NCI-H2107 treated with DMSO at 0.1 percent for 48 hours (cell line): ENCODE measurements at regions not wholly inside any gene's neighbourhood (a gene's known extent, or its start where the extent isn't known, plus 50 kb on each side); places are given as distances from the start of the nearest gene placed in this dataset.
"Not testable (repeated sequence)": the region's sequence is repeated elsewhere in the genome, so short reads cannot be mapped to it uniquely, and the experiment has no call there.

Source experiments
- DNase-seq: peaks from one replicate; lab custom pipeline; 2025; ENCODE audit not compliant: unreplicated experiment; lab: John Stamatoyannopoulos, UW

DNA sequence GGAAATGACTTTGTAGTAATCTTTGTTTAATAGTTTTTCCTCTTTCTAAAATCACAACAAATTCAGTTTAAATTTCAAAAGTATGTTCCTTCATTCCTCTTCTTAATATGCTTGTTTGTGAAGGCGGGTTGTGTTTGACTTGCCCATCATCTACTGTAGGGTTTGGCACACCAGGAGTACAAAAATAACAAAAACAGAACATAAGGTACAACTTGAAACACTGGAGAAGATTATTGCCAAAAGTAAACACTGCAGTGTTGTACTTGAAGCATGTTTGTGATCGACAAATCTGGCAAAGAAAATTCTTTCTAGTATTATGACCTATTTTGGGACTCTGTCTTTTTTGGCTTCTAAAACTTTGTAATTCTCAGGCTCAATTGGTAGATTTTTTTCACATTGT, 518.6 kb downstream of the SLITRK5 start:
- no peak for DNase-seq

DNA sequence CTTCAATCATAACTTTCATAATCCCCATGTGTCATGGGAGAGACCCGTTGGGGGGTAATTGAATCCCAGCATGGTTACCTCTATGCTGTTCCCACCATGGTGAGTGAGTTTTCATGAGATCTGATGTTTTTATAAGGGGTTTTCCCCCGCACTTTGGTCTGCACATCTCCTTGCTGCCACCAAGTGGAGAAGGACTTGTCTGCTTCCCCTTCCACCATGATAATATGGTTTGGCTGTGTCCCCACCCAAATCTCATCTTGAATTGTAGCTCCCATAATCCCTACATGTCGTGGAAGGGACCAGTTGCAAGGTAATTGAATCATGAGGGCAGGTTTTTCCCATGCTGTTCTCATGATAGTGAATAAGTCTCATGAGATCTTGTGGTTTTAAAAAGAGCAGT, 524.9 kb downstream of the SLITRK5 start:
- DNase-seq: no peak

DNA sequence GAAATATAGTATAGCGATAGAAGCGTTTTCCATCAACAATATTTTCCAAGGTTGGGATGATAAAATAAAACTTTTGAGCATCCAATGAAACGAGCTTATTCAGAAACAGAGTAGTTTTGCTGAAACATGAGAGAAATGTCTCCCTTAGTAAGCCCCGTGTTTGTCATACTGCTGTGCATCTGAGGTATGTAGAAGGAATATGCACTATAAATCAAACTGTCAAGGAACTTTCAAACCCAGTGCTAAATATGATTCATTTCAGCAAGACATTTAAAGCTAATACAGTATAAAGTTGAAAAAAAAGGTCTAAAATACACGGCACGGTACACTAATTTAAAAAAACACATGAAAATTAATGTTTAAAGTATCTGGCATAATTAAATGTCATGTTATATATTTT, 546.2 kb downstream of the SLITRK5 start:
- DNase-seq: no peak

DNA sequence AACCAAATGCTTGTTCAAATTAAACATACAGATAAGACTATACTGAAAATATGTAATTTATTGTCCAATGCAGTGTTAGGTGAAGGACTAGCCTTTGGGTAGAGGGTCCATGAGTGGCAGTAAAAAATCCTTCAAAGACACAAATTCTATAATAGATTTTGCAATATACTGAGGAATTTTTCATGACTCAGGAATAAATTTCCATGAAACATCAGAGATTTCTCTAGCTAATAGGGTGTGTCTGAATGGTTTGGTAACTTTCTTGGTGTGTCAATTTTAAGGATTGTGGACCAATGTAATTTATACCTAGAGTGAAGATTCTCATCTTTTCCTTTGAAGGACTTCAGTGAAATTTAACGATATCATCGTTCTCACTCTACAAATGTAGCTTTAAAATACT, 546.7 kb downstream of the SLITRK5 start:
- DNase-seq: no peak

DNA sequence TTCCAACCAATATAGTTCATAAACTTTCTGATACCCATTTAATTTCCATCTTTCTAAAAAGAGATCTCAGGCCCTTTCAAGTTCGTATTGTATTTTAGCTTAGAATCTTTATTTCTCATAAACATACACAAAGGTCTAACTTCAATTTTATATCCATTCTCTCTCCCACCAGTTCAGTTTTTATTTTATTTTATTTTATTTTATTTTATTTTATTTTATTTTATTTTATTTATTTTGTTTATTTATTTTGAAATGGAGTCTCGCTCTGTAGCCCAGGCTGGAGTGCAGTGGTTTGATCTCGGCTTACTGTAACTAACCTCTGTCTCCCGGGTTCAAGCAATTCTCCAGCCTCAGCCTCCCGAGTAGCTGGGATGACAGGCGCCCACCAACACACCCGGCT, 552.8 kb downstream of the SLITRK5 start:
- DNase-seq: no peak

DNA sequence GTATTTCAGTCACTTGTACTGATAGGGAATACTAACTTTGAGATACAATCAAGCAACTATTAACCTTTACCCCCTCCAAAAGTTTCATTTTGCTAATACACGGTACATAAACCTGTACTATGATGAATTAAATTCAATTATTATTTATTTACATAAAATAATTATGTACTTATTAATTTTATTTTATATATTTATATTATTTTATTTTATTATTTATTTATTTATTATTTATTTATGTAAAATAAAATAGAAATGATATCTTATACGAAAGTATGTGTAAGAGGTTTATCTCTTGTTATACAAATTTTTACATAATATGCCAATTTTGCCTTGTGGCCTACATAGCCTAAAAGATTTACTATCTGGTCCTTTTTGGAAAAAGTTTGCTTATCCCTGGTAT, 564.3 kb downstream of the SLITRK5 start:
- DNase-seq: no peak

DNA sequence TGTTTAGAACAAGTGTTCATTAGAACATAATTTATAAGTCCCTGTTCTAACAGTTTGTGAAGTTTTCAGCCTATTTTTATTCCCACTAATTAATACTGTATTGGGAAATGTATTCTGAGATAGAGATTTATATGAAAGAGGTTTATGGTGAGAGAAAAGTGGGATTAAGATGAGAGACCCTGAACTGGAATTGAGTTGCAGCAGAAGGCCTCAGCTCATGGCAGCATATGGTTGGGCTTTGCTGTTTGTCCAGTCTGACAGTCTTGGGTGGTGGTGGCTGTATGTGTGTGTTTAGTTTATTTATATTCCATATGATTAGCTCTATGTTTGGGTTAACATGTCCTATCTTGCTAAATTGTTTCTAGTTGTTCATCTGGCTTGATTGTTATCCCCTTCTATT, 575.1 kb downstream of the SLITRK5 start:
- no peak for DNase-seq

DNA sequence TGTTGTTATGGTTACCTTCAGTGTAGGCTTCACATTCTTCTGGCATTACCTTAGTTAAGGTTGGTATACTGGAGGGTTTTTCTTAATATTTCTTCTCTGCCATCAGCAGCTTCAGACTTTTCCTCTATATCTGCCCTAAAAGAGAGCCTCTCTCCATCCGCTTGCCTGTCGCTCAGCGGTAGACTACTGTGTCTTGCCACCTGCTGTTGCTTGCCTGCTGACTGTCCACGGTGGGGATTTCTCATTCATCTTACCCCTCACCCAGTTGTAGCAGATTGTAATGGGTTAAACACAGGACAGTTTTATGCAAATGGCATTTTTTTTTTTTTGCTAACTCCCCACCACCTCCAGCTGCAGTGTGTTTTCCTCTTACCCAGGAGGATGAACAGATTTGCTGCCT, 577.2 kb downstream of the SLITRK5 start:
- DNase-seq: no peak

DNA sequence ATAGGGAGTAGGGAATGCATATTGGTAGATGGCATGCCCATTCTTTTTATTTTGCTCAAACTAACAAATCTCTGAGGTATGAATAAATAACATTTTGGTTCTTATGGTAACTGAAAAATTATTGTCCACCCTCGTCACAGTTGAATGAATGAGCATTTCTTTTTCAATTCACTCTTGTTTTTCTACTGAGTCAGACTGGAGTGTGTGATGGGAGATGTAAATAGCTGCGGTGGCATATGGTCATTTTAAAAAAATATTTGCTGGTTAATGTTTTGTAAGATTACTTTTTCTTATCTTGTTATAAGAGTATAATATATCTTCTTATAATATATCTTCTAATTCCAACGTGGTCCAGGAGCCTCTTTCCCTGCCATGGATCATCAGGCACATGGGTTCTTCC, 586.5 kb downstream of the SLITRK5 start:
- DNase-seq: no peak

DNA sequence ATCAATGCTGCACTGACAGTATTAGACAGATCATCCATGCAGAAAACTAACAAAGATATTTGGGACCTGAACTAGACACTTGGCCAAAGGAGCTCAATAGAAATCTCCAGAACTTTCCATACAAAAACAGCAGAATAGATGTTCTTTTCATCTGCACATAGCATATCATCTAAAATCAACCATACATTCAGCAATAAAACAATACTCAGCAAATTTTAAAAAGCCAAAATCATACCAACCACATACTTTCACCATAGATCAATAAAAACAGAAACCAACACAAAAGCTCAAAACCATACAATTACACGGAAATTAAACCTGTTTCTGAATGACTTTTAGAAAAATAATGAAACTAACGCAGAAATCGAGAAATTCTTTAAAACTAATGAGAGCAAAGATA, 592.6 kb downstream of the SLITRK5 start:
- DNase-seq: no peak

DNA sequence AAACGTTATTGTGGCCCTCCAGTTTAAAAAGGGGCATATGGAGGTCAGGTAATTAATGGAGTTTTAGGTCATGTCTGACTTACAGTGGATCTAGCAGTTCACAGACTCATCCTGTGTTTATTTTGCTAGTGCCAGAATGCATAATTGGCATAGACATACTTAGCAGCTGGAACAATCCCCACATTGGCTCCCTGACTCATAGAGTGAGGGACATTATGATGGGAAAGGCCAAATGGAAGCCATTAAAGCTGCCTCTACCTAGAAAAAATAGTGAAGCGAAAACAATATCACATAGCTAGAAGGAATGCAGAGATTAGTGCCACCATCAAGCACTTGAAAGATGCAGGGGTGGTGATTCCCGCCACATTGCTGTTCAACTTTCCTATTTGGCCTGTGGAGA, 610.7 kb downstream of the SLITRK5 start:
- no peak for DNase-seq

DNA sequence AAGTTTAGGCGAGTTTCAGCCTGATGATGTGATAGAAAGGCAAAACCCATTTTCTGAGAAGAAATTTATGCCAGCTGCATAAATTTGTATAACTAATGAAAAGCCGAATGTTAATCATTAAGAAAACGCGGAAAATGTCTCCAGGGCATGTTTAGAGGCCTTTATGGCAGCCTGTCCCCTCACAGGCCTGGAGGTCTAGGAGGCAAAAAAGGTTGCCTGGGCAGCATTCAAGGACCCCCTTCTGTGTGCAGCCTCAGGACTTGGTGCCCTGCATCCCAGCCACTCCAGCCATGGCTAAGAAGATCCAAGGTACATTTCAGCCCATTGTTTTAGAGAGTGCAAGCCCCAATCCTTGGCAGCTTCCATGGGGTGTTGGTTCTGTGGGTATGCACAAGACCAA, 614.2 kb downstream of the SLITRK5 start:
- DNase-seq: no peak

DNA sequence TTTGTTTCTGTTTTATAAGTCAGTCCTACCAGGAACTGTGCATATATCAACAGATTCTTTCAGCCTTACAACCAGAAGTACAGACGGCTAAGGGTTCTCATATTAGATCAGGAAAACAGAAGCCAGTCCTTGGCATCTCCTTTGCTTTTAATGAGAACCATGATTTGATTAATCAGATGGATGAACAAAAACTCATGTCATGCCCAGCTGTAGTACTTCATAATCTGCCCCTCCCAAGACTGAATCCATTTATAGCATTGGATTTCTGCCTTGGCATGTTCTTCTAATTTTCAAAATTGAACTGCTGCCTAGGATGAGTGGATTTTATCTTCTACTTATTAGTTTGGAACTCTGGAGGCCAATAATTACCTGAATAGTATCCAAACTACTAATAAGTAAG, 617.2 kb downstream of the SLITRK5 start:
- DNase-seq: no peak

DNA sequence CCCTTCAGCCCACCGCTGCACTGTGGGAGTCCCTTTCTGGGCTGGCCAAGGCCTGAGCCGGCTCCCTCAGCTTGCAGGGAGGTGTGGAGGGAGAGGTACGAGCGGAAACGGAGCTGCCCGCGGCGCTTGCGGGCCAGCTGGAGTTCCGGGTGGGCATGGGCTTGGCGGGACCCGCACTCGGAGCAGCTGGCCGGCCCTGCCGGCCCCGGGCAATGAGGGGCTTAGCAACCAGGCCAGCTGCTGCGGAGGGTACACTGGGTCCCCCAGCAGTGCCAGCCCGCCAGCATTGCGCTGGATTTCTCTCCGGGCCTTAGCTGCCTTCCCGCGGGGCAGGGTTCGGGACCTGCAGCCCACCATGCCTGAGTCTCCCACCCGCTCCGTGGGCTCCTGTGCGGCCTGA, 620.6 kb downstream of the SLITRK5 start:
- DNase-seq: not testable (repeated sequence)

DNA sequence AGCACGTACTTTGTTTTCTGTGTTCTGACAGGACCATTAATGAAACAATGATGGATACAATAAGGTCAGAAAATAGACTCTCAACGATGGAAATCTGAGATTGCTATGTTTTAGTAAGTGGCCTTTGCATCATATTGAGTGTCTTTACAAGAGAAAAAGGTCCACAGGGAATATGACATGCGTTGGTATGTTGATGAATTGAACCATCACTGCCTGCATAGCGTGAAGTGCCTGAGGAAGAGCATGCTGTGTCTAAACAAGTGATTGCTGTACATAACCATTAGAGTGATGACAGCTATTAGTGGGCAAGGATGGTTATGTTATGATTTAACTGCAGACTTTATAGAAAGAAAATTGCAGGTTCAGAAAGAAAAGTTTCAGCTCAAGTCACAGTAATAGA, 623.2 kb downstream of the SLITRK5 start:
- no peak for DNase-seq

DNA sequence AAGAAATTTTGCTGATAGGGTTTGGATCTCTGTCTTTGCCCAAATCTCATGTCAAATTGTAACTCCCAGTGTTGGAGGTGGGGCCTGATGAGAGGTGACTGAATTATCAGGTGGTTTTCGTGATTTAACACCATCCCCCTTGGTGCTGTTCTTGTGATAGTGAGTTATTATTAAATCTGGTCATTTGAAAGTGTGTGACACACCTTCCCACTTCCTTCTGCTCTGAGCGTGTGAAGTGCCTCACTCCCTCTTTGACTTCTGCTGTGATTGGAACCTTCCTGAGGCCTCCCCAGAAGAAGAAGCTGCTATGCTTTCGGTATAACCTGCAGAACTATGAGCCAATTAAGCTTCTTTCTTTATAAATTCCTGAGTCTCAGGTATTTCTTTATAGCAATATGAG, 632.0 kb downstream of the SLITRK5 start:
- DNase-seq: no peak

DNA sequence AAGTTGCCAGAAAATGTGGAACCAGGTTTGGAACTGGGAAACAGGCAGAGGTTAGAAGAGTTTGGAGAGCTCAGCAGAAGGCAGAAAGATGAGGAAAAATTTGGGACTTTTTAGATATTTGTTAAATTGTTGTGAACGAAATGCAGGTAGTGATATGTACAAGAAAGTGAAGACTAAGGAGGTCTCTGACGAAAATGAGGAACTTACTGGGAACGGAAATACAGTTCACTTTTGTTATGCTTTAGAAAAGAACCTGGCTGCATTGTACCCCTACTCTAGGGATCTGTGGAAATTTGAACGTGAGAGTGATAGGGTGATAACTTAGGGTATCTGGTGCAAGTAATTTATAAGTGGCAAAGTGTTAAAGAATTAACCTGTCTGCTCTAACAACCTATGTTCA, 632.4 kb downstream of the SLITRK5 start:
- no peak for DNase-seq

DNA sequence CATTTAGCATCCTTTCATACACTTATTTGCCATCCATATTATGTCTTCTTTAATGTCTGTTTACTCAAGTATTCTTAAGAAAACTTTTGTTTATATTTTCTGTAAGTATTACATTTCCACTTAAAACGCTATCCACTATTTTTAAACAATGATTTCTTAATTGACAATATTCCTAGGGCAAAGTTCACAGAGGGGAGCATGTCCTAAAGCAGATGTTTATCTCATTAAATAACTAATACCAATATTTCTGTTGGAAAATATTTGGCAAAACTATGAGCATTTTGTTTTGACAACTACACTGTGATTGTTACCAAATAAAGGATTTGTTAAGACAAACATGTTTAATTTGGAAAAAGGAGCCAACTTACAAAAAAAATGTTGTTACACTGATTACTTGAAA, 643.3 kb downstream of the SLITRK5 start:
- no peak for DNase-seq

DNA sequence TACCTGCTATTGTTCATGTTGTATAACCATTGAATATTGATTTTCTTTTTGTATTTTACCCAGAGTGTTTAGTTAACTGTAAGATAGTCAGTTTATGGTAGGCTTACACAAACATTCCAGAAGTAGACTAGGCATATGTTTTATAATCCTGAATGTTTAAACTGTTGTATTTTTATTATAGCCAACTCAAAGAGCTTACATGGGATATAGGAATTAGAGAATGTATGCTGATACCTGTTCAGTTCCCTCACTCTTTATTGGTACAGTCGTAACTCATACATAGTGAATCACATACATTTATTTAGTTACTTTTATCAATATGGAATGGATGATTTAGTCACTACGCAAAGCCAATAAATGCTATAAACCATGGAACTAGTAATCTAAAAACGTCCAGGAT, 657.9 kb downstream of the SLITRK5 start:
- DNase-seq: no peak

DNA sequence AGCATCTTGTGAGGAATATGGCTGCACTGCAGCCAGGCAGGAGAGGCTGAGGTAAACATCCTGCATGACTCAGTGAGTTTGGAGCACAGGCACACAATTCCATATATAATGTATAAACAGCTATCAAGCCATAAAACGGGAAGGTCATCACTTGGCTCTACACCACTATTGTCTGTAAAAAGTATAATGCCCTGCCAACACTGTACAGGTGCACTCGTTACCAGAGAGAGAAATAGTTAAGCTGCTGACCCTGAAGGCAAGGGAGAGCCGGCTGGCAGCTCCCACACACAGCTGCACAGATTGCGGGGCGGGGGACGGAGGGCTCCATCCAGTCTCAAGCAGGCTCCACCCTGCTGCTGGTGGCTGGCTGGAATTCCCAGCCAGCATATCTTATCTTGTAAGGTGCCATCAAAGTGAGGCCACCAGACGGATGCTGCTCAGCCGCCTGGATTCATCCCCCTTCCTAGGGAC, 668.1 kb downstream of the SLITRK5 start:
- DNase-seq: no peak

DNA sequence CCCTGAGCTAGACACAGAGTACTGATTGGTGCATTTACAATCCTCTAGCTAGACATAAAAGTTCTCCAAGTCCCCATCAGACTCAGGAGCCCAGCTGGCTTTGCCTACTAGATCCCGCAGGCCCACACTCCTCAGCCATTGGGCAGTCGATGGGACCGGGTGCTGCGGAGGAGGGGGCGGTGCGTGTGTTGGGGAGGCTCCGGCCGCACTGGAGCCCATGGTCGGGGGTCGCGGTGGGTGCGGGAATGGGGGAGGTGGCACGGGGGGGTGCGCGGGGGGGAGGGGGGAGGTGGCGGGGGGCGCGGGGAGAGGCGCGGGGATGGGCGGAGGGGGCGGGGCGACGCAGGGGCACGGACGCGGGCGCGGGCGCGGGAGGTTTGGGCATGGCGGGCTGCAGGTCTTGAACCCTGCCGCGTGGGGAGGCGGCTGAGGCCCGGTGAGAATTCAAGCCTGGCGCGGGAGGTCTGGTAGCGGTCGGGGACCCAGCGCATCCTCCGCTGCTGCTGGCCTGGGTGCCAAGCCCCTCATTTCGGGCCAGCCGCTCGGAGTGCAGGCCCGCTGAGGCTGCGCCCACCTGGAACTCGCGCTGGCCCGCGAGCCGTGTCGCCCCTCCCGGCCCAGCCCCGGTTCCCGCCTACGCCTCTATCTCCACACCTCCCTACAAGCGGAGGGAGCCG, 674.1 kb downstream of the SLITRK5 start:
- no peak for DNase-seq

DNA sequence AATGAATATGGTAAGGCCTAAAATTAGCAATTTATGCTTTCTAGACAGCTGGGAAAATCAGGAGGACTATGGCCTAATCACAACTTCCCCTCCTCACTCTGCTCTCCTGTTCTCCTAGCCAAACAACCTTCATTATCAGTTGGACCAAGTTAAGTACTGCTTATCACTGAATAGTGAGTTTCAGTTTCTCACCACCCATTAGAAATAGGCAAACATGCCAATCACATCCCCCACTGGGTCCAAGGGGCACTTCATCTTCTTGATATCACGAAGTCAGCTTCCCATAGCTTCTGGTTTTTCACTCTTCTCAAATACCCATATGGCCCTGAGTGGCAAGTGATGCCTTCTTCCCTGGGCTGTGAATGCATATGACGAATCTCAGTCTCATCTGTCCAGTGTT, 689.6 kb downstream of the SLITRK5 start:
- DNase-seq: no peak

DNA sequence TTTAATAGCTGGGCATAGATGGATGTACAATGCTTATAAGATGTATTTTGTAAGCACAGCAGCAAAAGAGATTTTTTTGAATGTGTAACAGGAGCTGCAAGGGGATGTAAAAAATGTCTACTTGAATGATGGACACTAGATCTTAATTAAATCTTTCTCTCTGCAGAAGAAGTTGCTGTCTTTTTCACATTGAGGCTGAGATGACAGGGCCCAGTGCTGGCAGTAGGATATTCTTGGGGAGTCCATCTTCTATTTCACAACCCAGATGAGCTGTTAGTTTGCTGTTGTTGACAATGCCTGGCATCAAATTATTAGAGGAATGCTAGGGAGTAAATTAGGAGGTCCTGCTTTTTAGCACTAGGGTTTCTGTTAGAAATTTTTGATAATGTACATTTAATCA, 698.7 kb downstream of the SLITRK5 start:
- DNase-seq: no peak
